H1 (cell line): ENCODE measurements at regions not wholly inside any gene's neighbourhood (a gene's known extent, or its start where the extent isn't known, plus 50 kb on each side); places are given as distances from the start of the nearest gene placed in this dataset.

Experiments
- CTCF ChIA-PET: fragments of 300-600 bp; sonication (Branson Sonifier 250); formaldehyde crosslinking; loops from one replicate; lab custom pipeline; 2021; ENCODE audit not compliant: partially characterized antibody; lab: Charles Lee
- POLR2A ChIA-PET: fragments of 300-600 bp; sonication (Branson Sonifier 250); formaldehyde crosslinking; loops from one replicate; lab custom pipeline; 2021; ENCODE audit warnings: inconsistent platforms; ENCODE audit not compliant: partially characterized antibody; lab: Charles Lee
- DNase-seq, 2 experiments: peaks; one replicate each; pipeline versions ENCODE4 v3.0.0 to v3.0.0-alpha.2; 2010 to 2022; ENCODE audit warnings: low spot score in 2 of 2, low read depth in 1 of 2, mixed read lengths in 1 of 2
- FAIRE-seq: peaks from 2 replicates; lab custom pipeline; 2011; peaks lifted over from hg19 to GRCh38; lab: Jason Lieb, UNC
- H2AFZ ChIP-seq: 2 replicates; pipeline ENCODE4 v1.8.1; 2012; ENCODE audit warnings: low read length, inconsistent platforms
- H2AK5ac ChIP-seq: 2 replicates; pipeline ENCODE4 v1.6.1; 2013; ENCODE audit warnings: low read depth, low read length
- H2BK120ac ChIP-seq: replicated peaks from 2 replicates; pipeline ENCODE3; 2013; ENCODE audit warnings: low read depth, low read length, inconsistent platforms
- H2BK12ac ChIP-seq: 2 replicates; pipeline ENCODE4 v1.6.1; 2013; ENCODE audit warnings: low read depth, low read length
- H2BK15ac ChIP-seq: 2 replicates; pipeline ENCODE4 v1.6.1; 2013; ENCODE audit warnings: low read length
- H2BK20ac ChIP-seq: 2 replicates; pipeline ENCODE4 v1.6.1; 2013; ENCODE audit warnings: low read length
- H2BK5ac ChIP-seq: 2 replicates; pipeline ENCODE4 v1.6.1; 2013; ENCODE audit warnings: low read depth, low read length
- H3K14ac ChIP-seq: 2 replicates; pipeline ENCODE4 v1.6.1; 2013; ENCODE audit warnings: inconsistent platforms; ENCODE audit not compliant: insufficient read length
- H3K18ac ChIP-seq: 2 replicates; pipeline ENCODE4 v1.6.1; 2013; ENCODE audit warnings: low read length; ENCODE audit errors: extremely low read depth
- H3K23ac ChIP-seq: 2 replicates; pipeline ENCODE4 v1.6.1; 2013; ENCODE audit warnings: inconsistent platforms; ENCODE audit not compliant: insufficient read length
- H3K23me2 ChIP-seq: 2 replicates; pipeline ENCODE4 v1.6.1; 2013; ENCODE audit warnings: low read depth, low read length
- H3K27ac ChIP-seq: 2 replicates; pipeline ENCODE4 v1.6.1; 2011; ENCODE audit warnings: low read depth, low read length, inconsistent platforms
- H3K27me3 ChIP-seq, 4 experiments: replicated peaks in 1 of 4; 1 replicate in 1 of 4; 2 replicates in 3 of 4; pipeline versions ENCODE4 v1.6.1 to v1.8.1; 2011 to 2013; ENCODE audit warnings: low read length in 3 of 4, mild to moderate bottlenecking in 3 of 4, inconsistent platforms in 2 of 4, mixed read lengths in 2 of 4, moderate library complexity in 1 of 4; ENCODE audit not compliant: control insufficient read depth in 3 of 4, insufficient read depth in 3 of 4; ENCODE audit errors: extremely low read depth in 1 of 4
- H3K36me3 ChIP-seq, 4 experiments: 2 replicates each; pipeline versions ENCODE4 v1.6.1 to v1.8.1; 2011 to 2013; ENCODE audit warnings: mild to moderate bottlenecking in 4 of 4, low read length in 3 of 4, moderate library complexity in 2 of 4, control low read depth in 1 of 4, inconsistent platforms in 1 of 4; ENCODE audit not compliant: insufficient read depth in 4 of 4, control insufficient read depth in 2 of 4
- H3K4ac ChIP-seq: replicated peaks from 2 replicates; pipeline ENCODE3; 2013; ENCODE audit warnings: low read length, low read depth, mixed read lengths, inconsistent platforms; ENCODE audit not compliant: insufficient read length
- H3K4me1 ChIP-seq, 4 experiments: replicated peaks in 1 of 4; 1 replicate in 1 of 4; 2 replicates in 3 of 4; pipeline versions ENCODE4 v1.6.1 to v1.8.1; 2011 to 2013; ENCODE audit warnings: low read length in 3 of 4, inconsistent platforms in 2 of 4, mixed read lengths in 1 of 4; ENCODE audit not compliant: insufficient read depth in 4 of 4, control insufficient read depth in 3 of 4
- H3K4me2 ChIP-seq, 2 experiments: 2 replicates each; pipeline versions ENCODE4 v1.6.1 to v1.8.1; 2011 to 2013; ENCODE audit warnings: low read depth in 2 of 2, low read length in 2 of 2, control low read depth in 1 of 2, inconsistent platforms in 1 of 2, mild to moderate bottlenecking in 1 of 2; ENCODE audit not compliant: insufficient read depth in 1 of 2
- H3K4me3 ChIP-seq, 4 experiments: fragments of 200-600, 300-600 bp in 1 of 4; sonication (generic), shearing (Covaris generic), sonication (Bioruptor Twin) in 1 of 4; 2 replicates each; pipeline versions ENCODE4 v1.5.1 to v1.8.1; 2011 to 2016; ENCODE audit warnings: low read length in 4 of 4, low read depth in 3 of 4, control low read depth in 2 of 4, inconsistent platforms in 2 of 4, mild to moderate bottlenecking in 2 of 4, mixed read lengths in 1 of 4, moderate library complexity in 1 of 4; ENCODE audit not compliant: insufficient read depth in 2 of 4; ENCODE audit errors: extremely low read depth in 1 of 4
- H3K56ac ChIP-seq: replicated peaks from 2 replicates; pipeline ENCODE3; 2013; ENCODE audit warnings: low read depth, mild to moderate bottlenecking, mixed read lengths, low read length, inconsistent platforms; ENCODE audit not compliant: insufficient read length
- H3K79me1 ChIP-seq: 2 replicates; pipeline ENCODE4 v1.6.1; 2013; ENCODE audit warnings: low read depth, low read length, control low read depth
- H3K79me2 ChIP-seq, 2 experiments: 2 replicates each; pipeline versions ENCODE4 v1.6.1 to v1.8.1; 2012 to 2013; ENCODE audit warnings: low read length in 2 of 2, mild to moderate bottlenecking in 2 of 2, inconsistent platforms in 1 of 2; ENCODE audit not compliant: insufficient read depth in 2 of 2, control insufficient read depth in 1 of 2
- H3K9ac ChIP-seq, 4 experiments: replicated peaks in 1 of 4; 1 replicate in 1 of 4; 2 replicates in 3 of 4; pipeline versions ENCODE4 v1.6.1 to v1.8.1; 2011 to 2013; ENCODE audit warnings: low read depth in 3 of 4, low read length in 3 of 4, control low read depth in 2 of 4, mild to moderate bottlenecking in 2 of 4, moderate library complexity in 2 of 4, inconsistent platforms in 1 of 4; ENCODE audit errors: extremely low read depth in 1 of 4
- H3K9me3 ChIP-seq, 2 experiments: 2 replicates each; pipeline versions ENCODE4 v1.6.1 to v1.8.1; 2012 to 2013; ENCODE audit warnings: mild to moderate bottlenecking in 2 of 2, moderate library complexity in 2 of 2, control low read depth in 1 of 2, inconsistent platforms in 1 of 2, low read depth in 1 of 2, low read length in 1 of 2, mixed read lengths in 1 of 2; ENCODE audit not compliant: insufficient read depth in 2 of 2
- H4K20me1 ChIP-seq, 2 experiments: replicated peaks in 1 of 2; 2 replicates each; pipeline versions ENCODE3 to v1.8.1; 2011 to 2013; ENCODE audit warnings: inconsistent platforms in 2 of 2, low read length in 2 of 2, mild to moderate bottlenecking in 1 of 2; ENCODE audit not compliant: insufficient read depth in 2 of 2, control insufficient read depth in 1 of 2
- H4K5ac ChIP-seq: 2 replicates; pipeline ENCODE4 v1.6.1; 2013; ENCODE audit warnings: low read length, low read depth, mixed read lengths, inconsistent platforms; ENCODE audit not compliant: insufficient read length
- H4K8ac ChIP-seq: 2 replicates; pipeline ENCODE4 v1.8.0; 2013; ENCODE audit warnings: mild to moderate bottlenecking, moderate library complexity, low read length, inconsistent platforms; ENCODE audit not compliant: insufficient read depth; ENCODE audit errors: extremely low read depth
- H4K91ac ChIP-seq: replicated peaks from 2 replicates; pipeline ENCODE3; 2013; ENCODE audit warnings: low read length, mixed read lengths, inconsistent platforms; ENCODE audit not compliant: insufficient read length
- CHD2 ChIP-seq: IDR thresholded peaks from 2 replicates; pipeline ENCODE4 v1.6.1; 2012; ENCODE audit warnings: low read length, improper control_type of control experiment
- WGBS, 2 experiments: shearing (Covaris generic) in 1 of 2; methylation state at CpG; one replicate each; pipeline versions ENCODE4 v1.1.6 to v1.1.7; 2013 to 2015; ENCODE audit warnings: low lambda C conversion rate in 2 of 2, mixed read lengths in 2 of 2, inconsistent platforms in 1 of 2, low coverage in 1 of 2, missing lambda C conversion rate in 1 of 2; ENCODE audit not compliant: insufficient replicate concordance in 2 of 2, insufficient coverage in 1 of 2, insufficient read length in 1 of 2; ENCODE audit errors: extremely low coverage in 1 of 2, missing lambda C conversion rate in 1 of 2; 5-methylcytosine and 5-hydroxymethylcytosine counted together

DNA sequence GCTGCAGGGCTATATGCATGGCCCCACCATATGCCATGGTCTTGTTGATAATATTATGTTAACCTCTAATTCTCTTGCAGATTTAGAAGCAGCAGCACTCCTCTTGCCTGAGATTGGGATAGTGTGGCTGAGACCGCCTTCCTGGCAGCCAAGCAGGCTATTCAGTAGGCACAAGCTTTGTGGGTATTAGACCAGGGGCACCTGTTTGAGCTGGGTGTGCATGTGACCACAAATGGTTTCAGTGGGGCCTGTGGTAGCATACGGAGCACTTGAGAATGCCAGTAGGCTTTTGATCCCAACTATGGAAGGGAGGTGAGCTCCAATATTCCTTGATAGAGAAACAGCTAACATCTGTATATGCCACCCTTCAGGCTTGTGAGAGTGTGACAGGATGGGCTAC is 625.1 kb upstream of the NUDT12 start:
- H4K91ac ChIP-seq = no peak overlapping the region
- no peaks in the 10 kb centered on the region for H4K20me1 ChIP-seq
- no peaks in the 10 kb centered on the region for H3K4me1 ChIP-seq
- H3K23me2 ChIP-seq = no peaks in the 10 kb centered on the region
- no peaks in the 10 kb centered on the region for H3K36me3 ChIP-seq
- H3K9me3 ChIP-seq = peaks cover 26 to 33% of the 10 kb centered on the region in 2 experiments
- no peak overlapping the region for H2AK5ac ChIP-seq
- no peaks in the 10 kb centered on the region for H3K27me3 ChIP-seq
- no peak overlapping the region for H3K27ac ChIP-seq
- no peak overlapping the region for H3K4me3 ChIP-seq
- H2BK15ac ChIP-seq = no peak overlapping the region
- no peak overlapping the region for H2BK12ac ChIP-seq
- no peak overlapping the region for H3K14ac ChIP-seq
- no peak overlapping the region for H3K4ac ChIP-seq
- no peak overlapping the region for H3K18ac ChIP-seq
- no peak overlapping the region for H3K23ac ChIP-seq
- H3K79me2 ChIP-seq = no peaks in the 10 kb centered on the region
- no peak overlapping the region for H3K9ac ChIP-seq
- H3K4me2 ChIP-seq = no peak overlapping the region
- H4K5ac ChIP-seq = no peak overlapping the region
- POLR2A ChIA-PET = no interaction called here
- no peaks in the 10 kb centered on the region for H3K79me1 ChIP-seq
- H2BK120ac ChIP-seq = no peak overlapping the region
- H2BK20ac ChIP-seq = no peak overlapping the region
- CTCF ChIA-PET = interaction anchor here (0.9 kb wide), 1 partner anchor 8 kb away, joined by 5 read pairs; no protein-coding TSS in a partner anchor
- 100% methylated on average over 2 of the region's 2 CpGs; no CpG with 5 or more reads in 1 of the 2 experiments for WGBS, 2 experiments
- DNase-seq (no peak), FAIRE-seq (no peak)
- no peak overlapping the region for H3K56ac ChIP-seq
- H4K8ac ChIP-seq = no peak overlapping the region
- H2BK5ac ChIP-seq = no peak overlapping the region
- no peak overlapping the region for H2AFZ ChIP-seq
- TF ChIP-seq CHD2 = no peak
- TF ChIP-seq, all 59 proteins: peak for 0
